ENCODE measurements at regions not wholly inside any gene's neighbourhood (a gene's known extent, or its start where the extent isn't known, plus 50 kb on each side); places are given as distances from the start of the nearest gene placed in this dataset.

DNA sequence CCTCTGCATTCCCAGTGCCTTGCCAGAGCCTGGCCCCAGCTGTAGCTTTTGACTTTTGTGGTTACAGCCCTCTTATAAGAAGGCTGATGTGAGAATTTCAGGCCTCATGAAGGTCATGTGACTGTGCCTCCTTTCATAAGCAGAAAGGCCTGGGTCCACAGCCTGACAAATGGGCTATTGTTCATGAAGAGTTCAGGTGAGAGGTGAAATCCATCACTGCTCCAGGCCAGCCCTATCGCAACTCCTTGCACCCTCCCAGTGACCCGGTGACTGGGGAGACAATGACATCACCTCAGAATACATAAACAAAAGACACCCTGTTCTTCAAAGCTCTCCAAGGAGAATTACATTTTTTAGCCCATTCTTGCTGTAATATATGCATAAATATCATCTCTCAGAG, 321.5 kb downstream of the PCNX1 start:
- no peak for DNase-seq (ENCODE audit: low read depth, low spot score)
- in situ Hi-C loops (cut with HindIII; ENCODE audit: low sequenced_read_pairs) = no loop called here
- H3K4me3 ChIP-seq (ENCODE audit: low read depth, low read length) = no peak overlapping the region
- no peak for TF ChIP-seq CTCF (IDR thresholded peaks at IDR 0.05; ENCODE audit: low read depth, low read length)

DNA sequence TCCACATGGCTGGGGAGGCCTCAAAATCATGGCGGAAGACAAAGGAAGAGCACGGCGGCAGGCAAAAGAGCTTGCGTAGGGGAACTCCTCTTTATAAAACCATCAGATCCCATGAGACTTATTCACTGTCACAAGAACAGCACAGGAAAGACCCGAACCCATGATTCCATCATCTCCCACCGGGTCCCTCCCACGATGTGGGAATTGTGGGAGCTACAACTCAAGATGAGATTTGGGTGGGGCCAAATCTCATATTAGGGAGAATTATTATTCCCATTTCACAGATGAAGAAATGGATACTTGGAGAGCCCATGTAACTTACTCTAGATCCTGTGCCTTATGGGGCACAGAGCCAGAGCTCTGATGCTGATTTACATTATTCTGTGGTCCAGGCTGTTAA, 322.6 kb downstream of the PCNX1 start:
- TF ChIP-seq CTCF (IDR thresholded peaks at IDR 0.05; ENCODE audit: low read depth, low read length) = no peak
- in situ Hi-C loops (cut with HindIII; ENCODE audit: low sequenced_read_pairs) = no loop called here
- no peak overlapping the region for H3K4me3 ChIP-seq (ENCODE audit: low read depth, low read length)
- no peak for DNase-seq (ENCODE audit: low read depth, low spot score)

DNA sequence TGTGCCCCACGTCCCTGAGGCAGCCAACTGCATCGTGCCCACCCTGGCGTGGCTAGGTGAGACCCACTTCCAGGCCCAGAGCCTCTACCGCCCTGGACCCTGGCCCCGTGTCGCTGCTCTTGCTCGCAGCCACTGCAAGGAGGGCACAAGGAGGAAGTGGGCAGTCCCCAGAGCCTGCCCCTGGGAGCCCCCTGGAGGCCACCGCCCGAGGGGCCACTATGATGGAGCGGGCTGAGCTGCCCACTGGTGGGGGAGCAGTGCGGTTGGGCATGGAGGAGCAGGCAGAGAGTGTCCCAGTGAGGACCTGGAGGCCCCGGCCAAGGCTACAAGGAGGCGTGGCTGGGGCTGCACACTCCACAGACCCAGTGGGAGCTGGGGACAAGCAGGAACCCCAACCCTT, 323.6 kb downstream of the PCNX1 start:
- in situ Hi-C loops (cut with HindIII; ENCODE audit: low sequenced_read_pairs) = no loop called here
- no peak overlapping the region for H3K4me3 ChIP-seq (ENCODE audit: low read depth, low read length)
- no peak for DNase-seq (ENCODE audit: low read depth, low spot score)
- no peak for TF ChIP-seq CTCF (IDR thresholded peaks at IDR 0.05; ENCODE audit: low read depth, low read length)

GRCh38 chr14:71231521-71232393, 324.5 kb downstream of the PCNX1 start:
- H3K4me3 ChIP-seq (ENCODE audit: low read depth, low read length) = no peak overlapping the region
- in situ Hi-C loops (cut with HindIII; ENCODE audit: low sequenced_read_pairs) = no loop called here
- no peak for TF ChIP-seq CTCF (IDR thresholded peaks at IDR 0.05; ENCODE audit: low read depth, low read length)
- DNase-seq (ENCODE audit: low read depth, low spot score) = no peak

DNA sequence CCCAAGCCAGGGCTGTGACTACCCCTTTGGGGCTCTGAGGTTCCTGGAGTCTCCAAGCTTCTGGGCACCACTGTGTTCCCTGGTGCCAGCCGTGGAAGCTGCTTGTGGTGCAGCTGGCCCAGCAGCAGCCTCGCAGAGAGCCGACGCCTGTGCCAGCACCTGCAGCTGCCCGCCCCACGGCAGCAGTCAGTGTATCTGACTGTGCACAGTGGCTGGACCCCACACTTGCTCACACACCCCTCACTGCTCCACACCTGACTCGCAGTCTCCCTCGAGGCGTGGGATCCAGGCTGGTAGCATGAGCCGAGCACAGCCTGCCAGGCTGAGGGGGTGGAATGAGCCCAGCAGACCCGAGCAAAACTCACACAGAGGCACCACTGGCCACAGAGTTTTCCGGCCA, 325.2 kb downstream of the PCNX1 start:
- no peak overlapping the region for H3K4me3 ChIP-seq (ENCODE audit: low read depth, low read length)
- no peak for TF ChIP-seq CTCF (IDR thresholded peaks at IDR 0.05; ENCODE audit: low read depth, low read length)
- in situ Hi-C loops (cut with HindIII; ENCODE audit: low sequenced_read_pairs) = no loop called here
- DNase-seq (ENCODE audit: low read depth, low spot score) = no peak

GRCh38 chr14:71235875-71236274, 328.6 kb downstream of the PCNX1 start:
- TF ChIP-seq CTCF (IDR thresholded peaks at IDR 0.05; ENCODE audit: low read depth, low read length) = no peak
- DNase-seq (ENCODE audit: low read depth, low spot score) = no peak
- in situ Hi-C loops (cut with HindIII; ENCODE audit: low sequenced_read_pairs) = no loop called here
- no peak overlapping the region for H3K4me3 ChIP-seq (ENCODE audit: low read depth, low read length)

Measured in astrocyte of the spinal cord (primary cell).